HUES48 (cell line): ENCODE measurements at regions not wholly inside any gene's neighbourhood (a gene's known extent, or its start where the extent isn't known, plus 50 kb on each side); places are given as distances from the start of the nearest gene placed in this dataset.

Source experiments
- H3K27ac ChIP-seq: one replicate; pipeline ENCODE4 v1.7.0; 2013; ENCODE audit warnings: low read depth, low read length, inconsistent platforms
- H3K27me3 ChIP-seq: 2 replicates; pipeline ENCODE4 v1.6.1; 2013; ENCODE audit warnings: mild to moderate bottlenecking, low read length; ENCODE audit not compliant: control insufficient read depth, insufficient read depth
- H3K36me3 ChIP-seq: 2 replicates; pipeline ENCODE4 v1.6.1; 2013; ENCODE audit warnings: low read length; ENCODE audit not compliant: control insufficient read depth, insufficient read depth
- H3K4me1 ChIP-seq: 2 replicates; pipeline ENCODE4 v1.6.1; 2013; ENCODE audit warnings: mild to moderate bottlenecking, low read length; ENCODE audit not compliant: control insufficient read depth, insufficient read depth
- H3K4me3 ChIP-seq: 2 replicates; pipeline ENCODE4 v1.5.1; 2013; ENCODE audit warnings: mild to moderate bottlenecking, low read depth, low read length
- H3K9ac ChIP-seq: 2 replicates; pipeline ENCODE4 v1.6.1; 2013; ENCODE audit warnings: mild to moderate bottlenecking, low read depth, low read length, moderate library complexity
- H3K9me3 ChIP-seq: 2 replicates; pipeline ENCODE4 v1.6.1; 2013; ENCODE audit warnings: low read length; ENCODE audit not compliant: control insufficient read depth, insufficient read depth

GRCh38 chr10:30116041-30116491 is 56.7 kb upstream of the JCAD start:
- Histone ChIP-seq H3K27me3 (no peaks in the 10 kb centered on the region), H3K4me1 (peaks cover 11% of the 10 kb centered on the region), H3K4me3 (no peak overlapping the region)

DNA sequence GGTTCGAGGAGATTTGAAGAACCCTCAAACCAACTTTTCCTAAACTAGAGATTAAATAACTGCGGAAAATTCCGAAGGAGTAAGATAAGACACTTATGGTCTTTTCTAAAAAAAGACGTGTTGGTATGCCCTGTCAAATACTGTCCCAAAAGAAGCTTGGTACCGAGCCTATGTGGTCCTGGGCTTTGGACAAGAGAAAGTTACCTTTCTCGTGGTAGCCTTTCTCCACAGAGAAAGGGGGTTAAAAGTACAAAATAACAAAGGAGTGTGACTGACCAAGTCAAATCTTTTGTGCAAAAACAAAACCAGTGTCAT is 56.2 kb upstream of the JCAD start:
- no peaks in the 10 kb centered on the region for H3K27me3 ChIP-seq
- no peak overlapping the region for H3K9ac ChIP-seq
- H3K4me1 ChIP-seq = peaks cover 11% of the 10 kb centered on the region
- H3K27ac ChIP-seq = no peak overlapping the region
- H3K36me3 ChIP-seq = no peaks in the 10 kb centered on the region
- no peaks in the 10 kb centered on the region for H3K9me3 ChIP-seq
- no peak overlapping the region for H3K4me3 ChIP-seq

More at GRCh38 chr10:30116041-30116491, 56.7 kb upstream of the JCAD start:
- H3K27ac ChIP-seq = no peak overlapping the region
- H3K9ac ChIP-seq = no peak overlapping the region
- H3K9me3 ChIP-seq = no peaks in the 10 kb centered on the region
- no peaks in the 10 kb centered on the region for H3K36me3 ChIP-seq

DNA sequence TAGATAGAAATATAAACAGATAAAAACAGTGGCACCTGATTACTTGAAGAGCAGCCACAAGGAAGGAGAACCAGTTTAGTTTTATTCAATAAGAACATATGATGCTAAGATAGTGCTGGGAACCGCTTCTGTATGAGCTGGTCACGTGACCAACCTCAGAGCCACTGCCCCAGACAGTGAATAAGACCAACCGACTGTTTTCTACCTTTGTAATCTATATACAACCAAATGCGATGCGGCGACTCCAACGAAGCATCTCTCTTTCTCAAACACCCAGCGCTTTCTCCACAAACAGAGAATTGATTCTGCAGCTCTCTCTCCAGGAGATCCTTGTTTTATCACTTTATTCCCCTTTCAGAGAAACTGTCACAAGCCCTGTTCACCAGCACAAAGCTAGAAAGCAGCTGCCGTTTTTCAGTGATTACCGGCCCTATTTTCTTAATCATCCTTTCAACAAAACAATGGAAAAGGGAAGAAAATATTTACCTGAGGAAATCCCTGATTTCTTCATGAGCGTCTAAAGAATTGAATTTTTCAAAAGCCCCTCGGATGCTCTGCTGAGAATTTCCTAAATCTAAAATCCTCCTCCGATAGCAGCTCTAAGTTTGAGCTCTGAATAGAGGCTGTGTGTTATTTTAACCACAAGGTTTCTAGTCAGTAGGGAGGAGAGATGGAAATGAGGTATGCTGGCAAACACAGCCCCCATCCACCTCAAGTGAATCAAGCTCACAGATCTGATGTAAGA is 55.7 kb upstream of the JCAD start:
- no peak overlapping the region for H3K27ac ChIP-seq
- H3K4me1 ChIP-seq = peaks cover 11% of the 10 kb centered on the region
- no peak overlapping the region for H3K4me3 ChIP-seq
- no peak overlapping the region for H3K9ac ChIP-seq
- H3K27me3 ChIP-seq = no peaks in the 10 kb centered on the region
- no peaks in the 10 kb centered on the region for H3K9me3 ChIP-seq
- H3K36me3 ChIP-seq = no peaks in the 10 kb centered on the region

DNA sequence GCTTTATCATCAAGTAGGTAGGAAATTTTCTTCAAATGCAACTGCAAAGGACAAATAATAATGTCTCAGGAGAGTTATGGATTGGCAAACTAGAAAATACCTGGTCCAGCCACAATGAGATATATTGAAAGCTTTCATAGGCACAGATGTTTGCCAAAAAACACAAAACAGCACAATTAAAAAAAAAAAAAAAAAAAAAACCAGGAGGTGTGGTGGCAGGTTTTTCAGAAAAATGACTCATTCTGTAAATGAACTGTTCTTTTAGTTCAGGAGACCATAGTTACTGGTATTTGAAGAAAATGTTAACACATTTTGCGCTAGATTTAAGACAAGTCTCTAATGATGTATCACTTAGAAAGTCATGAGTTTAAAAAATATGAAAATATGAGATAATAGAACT is 55.0 kb upstream of the JCAD start:
- H3K9ac ChIP-seq = no peak overlapping the region

DNA sequence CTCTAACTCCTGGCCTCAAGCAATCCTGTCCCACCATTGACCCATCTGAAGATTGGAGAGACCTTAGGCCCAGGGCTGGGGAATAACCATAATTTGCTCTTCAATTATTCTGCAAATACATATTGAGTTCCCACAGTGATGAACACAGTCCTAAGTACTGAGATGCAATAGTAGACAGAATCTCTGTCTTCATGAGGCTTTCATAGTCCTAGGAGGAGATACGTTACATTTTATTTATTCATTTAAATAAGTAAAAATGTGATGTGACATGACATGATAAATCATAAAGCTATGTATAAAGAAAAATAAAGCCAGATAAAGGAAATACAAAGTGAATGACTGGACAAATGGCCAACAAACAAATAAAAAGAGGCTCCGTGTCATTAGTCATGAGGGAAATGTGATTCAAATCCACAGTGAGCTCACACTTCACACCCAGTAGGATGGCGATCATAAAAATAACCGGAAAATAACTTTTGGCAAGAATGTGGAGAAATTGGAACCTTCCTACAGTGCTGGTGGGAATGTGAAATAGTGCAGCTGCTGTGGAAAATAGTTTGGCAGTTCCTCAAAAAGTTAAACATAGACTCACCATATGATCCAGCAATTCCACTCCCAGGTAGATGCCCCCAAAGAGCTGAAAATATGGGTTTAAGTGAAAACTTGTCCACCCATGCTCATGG is 52.1 kb upstream of the JCAD start:
- Histone ChIP-seq H3K4me1 (peaks cover 11% of the 10 kb centered on the region), H3K9me3 (no peaks in the 10 kb centered on the region), H3K9ac (no peak overlapping the region), H3K36me3 (no peaks in the 10 kb centered on the region), H3K27me3 (no peaks in the 10 kb centered on the region), H3K4me3 (no peak overlapping the region), H3K27ac (no peak overlapping the region)

More for the DNA sequence above, 55.0 kb upstream of the JCAD start:
- Histone ChIP-seq H3K27me3 (no peaks in the 10 kb centered on the region), H3K9me3 (no peaks in the 10 kb centered on the region), H3K36me3 (no peaks in the 10 kb centered on the region), H3K4me3 (no peak overlapping the region), H3K4me1 (peaks cover 11% of the 10 kb centered on the region), H3K27ac (no peak overlapping the region)
